ENCODE measurements at regions not wholly inside any gene's neighbourhood (a gene's known extent, or its start where the extent isn't known, plus 50 kb on each side); places are given as distances from the start of the nearest gene placed in this dataset.

- no peak for TF ChIP-seq CTCF (IDR thresholded peaks at IDR 0.05; ENCODE audit: control extremely low read depth, extremely low read depth, low read depth, missing control alignments)
- ChIA-PET POLR2A (no interaction called here), CTCF (interaction anchor here (1.2 to 3.1 kb wide), 2 partner anchors 13 to 568 kb away, joined by 4 to 16 read pairs; no protein-coding TSS in a partner anchor)
- no peak for DNase-seq (ENCODE audit: extremely low spot score)
Observed at GRCh38 chr1:39085174-39085573, 59.0 kb downstream of the NDUFS5 start.

- CTCF ChIA-PET: interaction anchor here (1.1 to 3.1 kb wide), 2 partner anchors 11 to 105 kb away, joined by 3 to 16 read pairs; no protein-coding TSS in a partner anchor
- POLR2A ChIA-PET: no interaction called here
- no peak for DNase-seq (ENCODE audit: extremely low spot score)
- no peak for TF ChIP-seq CTCF (IDR thresholded peaks at IDR 0.05; ENCODE audit: control extremely low read depth, extremely low read depth, low read depth, missing control alignments)
Observed at GRCh38 chr1:39086386-39086785, 60.2 kb downstream of the NDUFS5 start.

- POLR2A ChIA-PET: no interaction called here
- CTCF ChIA-PET: interaction anchor here (1.1 to 3.1 kb wide), 2 partner anchors 11 to 105 kb away, joined by 3 to 16 read pairs; no protein-coding TSS in a partner anchor
- TF ChIP-seq CTCF (IDR thresholded peaks at IDR 0.05; ENCODE audit: control extremely low read depth, extremely low read depth, low read depth, missing control alignments): no peak
- no peak for DNase-seq (ENCODE audit: extremely low spot score)
Observed at GRCh38 chr1:39086865-39087409, 60.8 kb downstream of the NDUFS5 start.

- CTCF ChIA-PET: interaction anchor here (3.1 kb wide), 1 partner anchor 10 kb away, joined by 16 read pairs; no protein-coding TSS in a partner anchor
- POLR2A ChIA-PET: no interaction called here
- no peak for TF ChIP-seq CTCF (IDR thresholded peaks at IDR 0.05; ENCODE audit: control extremely low read depth, extremely low read depth, low read depth, missing control alignments)
- DNase-seq (ENCODE audit: extremely low spot score): no peak
Observed at GRCh38 chr1:39087435-39087834, 61.3 kb downstream of the NDUFS5 start.

- TF ChIP-seq CTCF (IDR thresholded peaks at IDR 0.05; ENCODE audit: control extremely low read depth, extremely low read depth, low read depth, missing control alignments): no peak
- no peak for DNase-seq (ENCODE audit: extremely low spot score)
- ChIA-PET CTCF (interaction anchor here (1.5 to 4.5 kb wide), 3 partner anchors 11 to 23 kb away, joined by 3 to 44 read pairs (median 5); no protein-coding TSS in a partner anchor), POLR2A (no interaction called here)
Observed at GRCh38 chr1:39088658-39089057, 62.5 kb downstream of the NDUFS5 start.

GRCh38 chr1:39089931-39090521, 63.9 kb downstream of the NDUFS5 start:
- CTCF ChIA-PET: interaction anchor here (1.0 to 4.5 kb wide), 7 partner anchors 10 to 169 kb away, joined by 3 to 44 read pairs (median 3); no protein-coding TSS in a partner anchor
- TF ChIP-seq CTCF (IDR thresholded peaks at IDR 0.05; ENCODE audit: control extremely low read depth, extremely low read depth, low read depth, missing control alignments): no peak
- POLR2A ChIA-PET: no interaction called here
- DNase-seq (ENCODE audit: extremely low spot score): no peak

Measured in GM10248 (cell line).